ENCODE measurements at regions not wholly inside any gene's neighbourhood (a gene's known extent, or its start where the extent isn't known, plus 50 kb on each side); places are given as distances from the start of the nearest gene placed in this dataset.

GRCh38 chr6:134795691-134796090, 154.2 kb downstream of the ALDH8A1 start:
- TF ChIP-seq POLR2A (IDR thresholded peaks at IDR 0.05; ENCODE audit: low read depth) = no peak
- no peak for TF ChIP-seq CTCF (IDR thresholded peaks at IDR 0.05)
- TF ChIP-seq POLR2AphosphoS5 (IDR thresholded peaks at IDR 0.05) = no peak
- TF ChIP-seq EP300 (IDR thresholded peaks at IDR 0.05) = no peak

Data from esophagus muscularis mucosa (tissue), 4 donors.